ENCODE measurements at regions not wholly inside any gene's neighbourhood (a gene's known extent, or its start where the extent isn't known, plus 50 kb on each side); places are given as distances from the start of the nearest gene placed in this dataset.

DNA sequence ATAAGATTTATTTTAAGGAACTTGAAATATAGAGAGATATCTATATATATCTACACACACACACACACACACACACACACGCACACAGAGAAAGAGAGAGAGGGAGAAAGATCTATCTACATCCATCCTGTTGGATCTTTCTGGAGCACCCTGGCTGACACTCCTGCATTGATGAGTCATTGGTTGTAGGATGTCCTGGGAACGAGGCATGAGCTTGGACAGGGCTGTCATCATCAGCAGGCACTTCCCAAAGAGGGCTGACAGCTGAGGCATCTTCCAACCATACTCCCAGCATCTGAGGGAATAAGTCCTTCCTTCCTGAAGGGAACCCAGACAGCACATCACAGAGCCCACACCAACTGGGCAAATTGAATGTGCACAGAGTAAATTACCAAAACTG, 99.1 kb upstream of the ERG start:
- H3K9me3 Mint-ChIP-seq = no peaks in the 10 kb centered on the region
- POLR2A ChIA-PET = no interaction called here
- no peak overlapping the region for H3K4me3 Mint-ChIP-seq
- no peak for ATAC-seq
- H3K36me3 Mint-ChIP-seq = no peaks in the 10 kb centered on the region
- peaks cover 0 to 3% (median 0%) of the 10 kb centered on the region in 4 donors for H3K4me1 Mint-ChIP-seq
- DNase-seq = no peak
- peaks cover 2 to 37% (median 9%) of the 10 kb centered on the region in 5 donors for H3K27me3 Mint-ChIP-seq
- no peak overlapping the region for H3K27ac Mint-ChIP-seq

DNA sequence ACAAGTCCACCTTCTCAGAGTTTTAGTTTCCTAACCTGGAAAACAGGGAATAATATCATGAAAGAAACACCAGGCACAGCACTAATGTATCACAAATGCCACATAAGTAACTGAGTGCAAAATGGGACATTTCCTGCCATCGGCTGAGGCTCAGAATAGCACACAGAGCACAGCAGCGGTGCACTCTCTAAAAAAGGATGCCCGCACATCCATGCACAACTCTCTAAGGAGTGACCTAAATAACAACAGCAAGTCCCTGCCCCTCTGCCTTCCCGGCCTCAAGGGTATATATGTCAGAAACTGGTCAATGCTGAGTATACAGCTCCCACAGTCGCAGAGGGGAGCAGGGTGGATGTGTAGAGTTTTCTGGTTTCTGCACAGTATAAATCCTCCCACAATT, 100.1 kb upstream of the ERG start:
- Mint-ChIP-seq H3K27ac (no peak overlapping the region), H3K4me3 (no peak overlapping the region)
- DNase-seq = no peak

DNA sequence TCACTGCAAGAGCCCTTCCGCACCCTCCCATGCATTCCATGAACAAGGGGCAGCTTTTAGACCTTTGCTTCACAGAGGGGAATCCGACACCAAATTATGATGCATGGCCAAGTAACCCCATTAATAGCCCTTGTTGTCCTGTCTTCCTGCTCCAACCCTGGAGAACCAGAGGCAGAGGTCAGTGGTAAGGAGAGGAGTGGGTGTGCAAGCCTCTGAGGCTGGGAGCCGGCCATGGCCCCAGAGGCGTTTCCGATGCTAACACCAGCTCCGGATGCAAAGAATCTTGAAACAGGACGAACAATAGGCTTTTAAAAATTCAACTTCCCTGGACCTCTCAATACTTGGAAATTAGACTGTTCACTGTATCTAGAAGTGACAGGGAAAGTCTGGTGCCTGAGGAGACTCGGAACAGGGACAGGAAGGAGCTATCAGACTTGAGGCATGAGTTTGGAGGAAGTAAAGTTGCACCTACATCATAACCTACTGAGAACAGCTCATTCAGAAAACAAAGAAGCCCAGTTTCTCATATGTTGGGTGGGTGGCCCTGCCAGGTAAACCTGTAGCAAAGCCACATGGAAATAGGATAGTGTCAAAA, 101.2 kb upstream of the ERG start:
- Mint-ChIP-seq H3K36me3 (no peaks in the 10 kb centered on the region), H3K9me3 (no peaks in the 10 kb centered on the region), H3K4me3 (no peak overlapping the region), H3K27ac (no peak overlapping the region), H3K4me1 (peaks cover 0 to 3% (median 0%) of the 10 kb centered on the region in 4 donors), H3K27me3 (peaks cover 2 to 33% (median 9%) of the 10 kb centered on the region in 5 donors)
- POLR2A ChIA-PET = no interaction called here
- DNase-seq (no peak), ATAC-seq (no peak)

More for the DNA sequence above, 100.1 kb upstream of the ERG start:
- ATAC-seq = no peak
- Mint-ChIP-seq H3K36me3 (no peaks in the 10 kb centered on the region), H3K9me3 (no peaks in the 10 kb centered on the region), H3K27me3 (peaks cover 2 to 37% (median 9%) of the 10 kb centered on the region in 5 donors), H3K4me1 (peaks cover 0 to 3% (median 0%) of the 10 kb centered on the region in 4 donors)
- POLR2A ChIA-PET = no interaction called here

DNA sequence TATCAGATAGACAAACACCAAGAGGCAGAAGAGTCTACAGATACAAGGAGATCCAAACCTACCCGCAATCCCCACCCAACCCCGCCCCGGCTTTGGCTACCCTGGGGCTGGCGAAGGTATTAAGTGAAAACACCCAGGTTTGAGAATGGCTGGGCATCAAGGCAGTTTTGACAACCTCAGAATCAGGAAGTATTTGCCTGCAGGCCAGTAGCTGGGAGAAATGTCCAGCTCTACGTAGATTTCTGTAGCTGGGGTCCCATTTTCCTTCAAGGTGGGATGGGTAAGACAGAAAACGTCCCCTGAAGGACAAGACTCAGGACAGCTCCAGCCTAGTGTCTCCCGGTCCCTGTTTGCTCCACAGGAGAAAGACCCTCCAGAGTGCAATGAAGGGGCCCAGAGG, 101.8 kb upstream of the ERG start:
- POLR2A ChIA-PET = no interaction called here
- H3K27ac Mint-ChIP-seq = no peak overlapping the region

DNA sequence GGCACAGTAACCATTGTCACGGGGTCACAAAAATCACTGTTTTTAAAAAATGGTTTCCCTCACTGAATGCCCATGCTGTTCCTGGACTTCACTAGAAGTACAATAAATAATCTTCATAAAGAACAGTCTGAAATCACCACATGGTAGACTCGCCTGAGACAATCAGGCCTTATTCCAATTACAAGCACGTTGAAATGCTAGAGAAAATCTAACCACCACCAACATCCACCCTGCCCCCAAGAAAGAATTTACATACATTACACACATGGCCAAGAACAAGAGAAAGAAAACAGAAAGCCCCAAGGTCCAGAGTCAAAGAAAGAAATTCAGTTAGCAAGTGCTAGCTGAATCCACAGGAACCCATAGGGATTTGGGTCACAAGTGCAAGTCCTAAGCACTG, 107.0 kb upstream of the ERG start:
- H3K27me3 Mint-ChIP-seq = peaks cover 0 to 5% (median 1%) of the 10 kb centered on the region in 5 donors
- H3K4me3 Mint-ChIP-seq = no peak overlapping the region
- H3K4me1 Mint-ChIP-seq = no peaks in the 10 kb centered on the region

More for the DNA sequence above, 101.8 kb upstream of the ERG start:
- H3K4me1 Mint-ChIP-seq = peaks cover 0 to 3% (median 0%) of the 10 kb centered on the region in 4 donors
- no peaks in the 10 kb centered on the region for H3K36me3 Mint-ChIP-seq
- DNase-seq (no peak), ATAC-seq (no peak)
- H3K9me3 Mint-ChIP-seq = no peaks in the 10 kb centered on the region
- peaks cover 1 to 27% (median 9%) of the 10 kb centered on the region in 5 donors for H3K27me3 Mint-ChIP-seq
- H3K4me3 Mint-ChIP-seq = no peak overlapping the region

DNA sequence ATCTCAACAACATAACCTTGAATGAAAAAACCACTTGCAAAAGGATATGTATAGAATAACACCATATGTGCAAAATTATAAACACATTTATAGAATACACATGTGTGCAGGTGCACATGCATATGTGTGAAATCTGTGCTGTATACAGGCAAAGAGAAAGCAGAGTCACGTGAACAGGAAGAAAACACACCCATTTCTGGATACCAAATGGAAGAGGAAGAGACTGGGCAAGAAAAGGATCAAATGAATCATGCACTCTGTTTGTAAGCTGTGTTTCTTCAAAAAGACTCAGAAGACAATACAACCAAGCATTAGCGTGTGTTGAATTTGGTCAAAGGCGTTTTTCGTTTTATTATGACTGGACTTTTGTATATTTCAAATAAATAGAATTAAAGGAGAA, 111.3 kb upstream of the ERG start:
- Mint-ChIP-seq H3K27ac (no peak overlapping the region), H3K4me3 (no peak overlapping the region), H3K9me3 (peaks cover 0 to 2% (median 0%) of the 10 kb centered on the region in 9 donors), H3K4me1 (no peaks in the 10 kb centered on the region), H3K27me3 (peaks cover 0 to 11% (median 5%) of the 10 kb centered on the region in 5 donors), H3K36me3 (no peaks in the 10 kb centered on the region)
- POLR2A ChIA-PET = no interaction called here
- ATAC-seq (no peak), DNase-seq (no peak)

More for the DNA sequence above, 107.0 kb upstream of the ERG start:
- DNase-seq (no peak), ATAC-seq (no peak)
- Mint-ChIP-seq H3K36me3 (no peaks in the 10 kb centered on the region), H3K27ac (no peak overlapping the region), H3K9me3 (peaks cover 0 to 2% (median 0%) of the 10 kb centered on the region in 9 donors)
- POLR2A ChIA-PET = no interaction called here

DNA sequence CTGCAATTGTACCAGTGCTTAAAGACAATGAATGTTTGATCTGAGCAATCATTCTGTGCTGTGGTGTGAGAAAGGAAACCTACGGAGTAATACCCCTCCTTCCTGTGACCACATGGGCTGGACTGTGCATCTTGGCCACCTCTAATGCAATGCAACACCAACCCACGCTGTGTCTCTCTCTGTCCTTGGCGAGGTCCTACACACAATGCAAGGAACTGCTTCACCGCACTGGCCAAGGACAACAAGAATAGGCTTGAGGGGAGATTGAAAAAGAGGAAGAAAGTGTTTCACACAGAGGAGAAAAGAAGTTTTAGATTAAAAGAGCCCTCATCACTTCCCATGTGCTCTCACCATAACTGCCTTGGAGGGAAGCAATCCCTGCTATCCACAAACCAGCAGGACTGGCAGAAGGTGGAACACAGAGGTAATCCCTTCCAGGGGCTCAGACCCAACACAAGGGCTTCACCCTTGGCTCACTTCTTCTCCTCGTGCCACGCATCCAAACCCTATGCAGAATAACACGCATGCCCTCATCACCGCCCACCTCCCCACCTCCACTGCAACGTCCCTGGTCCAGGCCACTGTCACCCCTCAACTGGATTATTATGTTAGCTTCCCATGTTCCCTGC, 112.5 kb upstream of the ERG start:
- DNase-seq (no peak), ATAC-seq (no peak)
- H3K4me3 Mint-ChIP-seq = no peak overlapping the region
- peaks cover 0 to 2% (median 0%) of the 10 kb centered on the region in 9 donors for H3K9me3 Mint-ChIP-seq
- peaks cover 0 to 12% (median 5%) of the 10 kb centered on the region in 5 donors for H3K27me3 Mint-ChIP-seq
- H3K27ac Mint-ChIP-seq = no peak overlapping the region
- H3K36me3 Mint-ChIP-seq = no peaks in the 10 kb centered on the region
- POLR2A ChIA-PET = no interaction called here
- H3K4me1 Mint-ChIP-seq = no peaks in the 10 kb centered on the region

DNA sequence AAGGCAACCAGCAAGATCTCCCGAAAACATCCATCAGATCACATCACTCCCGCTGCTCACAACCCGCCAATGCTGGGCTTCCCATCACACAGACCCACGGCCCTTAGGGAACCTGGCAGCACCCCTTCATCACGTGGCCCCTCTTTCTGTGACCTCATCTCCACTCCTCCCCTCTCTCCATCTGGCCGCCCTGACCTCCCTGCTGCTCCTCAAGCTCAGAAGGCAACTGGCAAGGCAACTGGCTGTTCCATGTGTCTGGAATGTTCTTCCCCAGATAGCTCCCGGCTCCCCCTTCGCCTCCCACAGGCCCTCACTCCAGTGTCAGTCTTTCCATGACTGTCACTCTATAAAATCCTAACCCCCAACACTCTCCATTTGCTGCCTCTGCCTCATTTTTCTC, 113.0 kb upstream of the ERG start:
- ATAC-seq = no peak
- no peak overlapping the region for H3K27ac Mint-ChIP-seq
- no peaks in the 10 kb centered on the region for H3K36me3 Mint-ChIP-seq
- H3K4me3 Mint-ChIP-seq = no peak overlapping the region
- POLR2A ChIA-PET = no interaction called here
- DNase-seq = no peak
- no peaks in the 10 kb centered on the region for H3K4me1 Mint-ChIP-seq
- H3K27me3 Mint-ChIP-seq = peaks cover 0 to 12% (median 5%) of the 10 kb centered on the region in 5 donors
- H3K9me3 Mint-ChIP-seq = peaks cover 0 to 8% (median 0%) of the 10 kb centered on the region in 9 donors

DNA sequence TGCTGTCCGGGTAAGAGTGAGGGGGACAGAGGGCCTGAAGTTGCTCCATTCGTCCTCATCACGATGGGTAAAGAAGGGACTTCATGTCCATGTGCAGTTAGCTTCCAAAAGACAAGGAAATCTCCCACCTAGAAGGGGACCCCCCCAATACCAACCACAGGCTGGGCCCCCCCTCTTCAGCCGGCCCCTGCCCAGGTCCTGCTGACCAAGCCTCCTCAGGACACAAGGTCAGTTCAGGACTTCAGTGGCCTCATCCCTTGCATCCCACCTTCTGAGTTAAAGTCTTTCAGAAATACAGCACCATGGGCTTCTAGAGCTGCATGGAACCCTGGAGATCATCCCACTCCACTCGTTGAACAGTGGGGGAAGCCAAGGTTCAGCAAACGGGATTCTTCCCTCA, 115.4 kb upstream of the ERG start:
- ATAC-seq = no peak
- Mint-ChIP-seq H3K27me3 (peaks cover 0 to 12% (median 5%) of the 10 kb centered on the region in 5 donors), H3K4me1 (no peaks in the 10 kb centered on the region), H3K27ac (no peak overlapping the region), H3K9me3 (peaks cover 0 to 10% (median 0%) of the 10 kb centered on the region in 9 donors), H3K4me3 (no peak overlapping the region), H3K36me3 (no peaks in the 10 kb centered on the region)
- POLR2A ChIA-PET = no interaction called here
- DNase-seq = no peak

DNA sequence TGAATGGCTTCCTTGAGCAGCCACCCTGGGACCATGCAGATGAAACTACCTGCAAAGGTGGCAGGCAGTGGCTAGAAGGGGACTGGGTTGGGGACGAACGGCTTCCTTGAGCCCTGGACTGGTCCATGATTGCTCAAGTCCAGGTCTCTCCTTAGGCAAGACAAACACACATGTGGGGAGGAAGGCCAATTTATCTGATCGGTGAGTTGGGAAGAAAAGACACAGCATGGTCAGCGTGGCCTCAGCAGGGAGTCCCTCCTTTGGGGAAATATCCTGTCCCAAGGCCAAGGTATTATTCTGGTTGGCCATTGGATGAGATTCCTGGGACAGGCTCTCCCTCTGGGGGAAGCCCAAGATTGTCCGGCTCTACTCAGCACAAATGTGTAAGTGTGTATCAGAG, 116.3 kb upstream of the ERG start:
- Mint-ChIP-seq H3K27ac (no peak overlapping the region), H3K27me3 (peaks cover 0 to 12% (median 5%) of the 10 kb centered on the region in 5 donors), H3K36me3 (no peaks in the 10 kb centered on the region), H3K9me3 (peaks cover 0 to 10% (median 0%) of the 10 kb centered on the region in 9 donors), H3K4me1 (no peaks in the 10 kb centered on the region), H3K4me3 (no peak overlapping the region)
- POLR2A ChIA-PET = no interaction called here
- ATAC-seq (no peak), DNase-seq (no peak)

DNA sequence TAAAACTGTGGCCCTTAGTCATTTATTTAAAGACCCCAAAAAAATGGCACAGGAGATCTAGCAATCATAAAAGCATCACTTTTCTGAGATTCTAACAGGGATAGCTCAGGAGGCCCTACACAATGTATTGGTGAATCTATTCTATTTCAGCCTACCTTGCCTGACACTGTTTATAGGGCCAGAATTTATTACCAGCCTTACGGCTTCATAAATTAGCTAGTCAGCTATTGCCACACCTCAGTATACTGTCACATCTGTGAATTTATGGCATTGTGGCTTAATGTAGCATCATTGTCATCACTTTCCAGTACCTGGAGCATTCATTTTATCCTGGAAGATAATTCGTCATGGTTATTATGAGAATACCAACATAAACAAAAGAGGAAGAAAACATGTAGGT, 121.2 kb upstream of the ERG start:
- ATAC-seq = no peak
- Mint-ChIP-seq H3K4me1 (no peaks in the 10 kb centered on the region), H3K27me3 (peaks cover 0 to 2% (median 0%) of the 10 kb centered on the region in 5 donors), H3K36me3 (no peaks in the 10 kb centered on the region), H3K27ac (no peak overlapping the region), H3K4me3 (no peak overlapping the region), H3K9me3 (peaks cover 0 to 10% (median 0%) of the 10 kb centered on the region in 9 donors)
- no peak for DNase-seq
- POLR2A ChIA-PET = no interaction called here

DNA sequence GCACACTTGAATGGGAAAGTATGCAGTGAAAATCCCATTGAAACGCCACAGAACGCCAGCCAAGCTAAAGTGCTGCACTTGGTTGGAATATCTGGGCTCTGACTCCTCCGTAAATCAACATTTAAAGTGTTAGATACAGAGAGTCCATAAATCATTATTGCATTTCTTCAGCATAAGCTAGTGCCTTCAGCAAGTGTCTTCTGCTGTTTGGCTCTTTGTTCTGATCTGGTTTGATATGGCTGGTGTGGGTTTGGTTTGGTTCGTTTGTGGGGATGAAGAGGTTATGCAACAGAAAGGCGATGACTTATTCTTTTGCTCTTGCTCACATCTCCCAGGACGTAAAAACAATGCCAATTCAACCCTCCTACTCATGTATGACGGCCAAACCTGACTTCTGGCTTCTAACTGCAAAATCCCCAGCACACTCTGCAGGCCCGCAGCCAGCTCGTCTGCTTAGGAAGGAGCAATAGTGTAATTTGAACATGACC, 121.8 kb upstream of the ERG start:
- Mint-ChIP-seq H3K27me3 (peaks cover 0 to 2% (median 0%) of the 10 kb centered on the region in 5 donors), H3K27ac (no peak overlapping the region), H3K9me3 (peaks cover 0 to 10% (median 0%) of the 10 kb centered on the region in 9 donors), H3K36me3 (no peaks in the 10 kb centered on the region), H3K4me1 (no peaks in the 10 kb centered on the region), H3K4me3 (no peak overlapping the region)
- POLR2A ChIA-PET = no interaction called here
- DNase-seq = no peak
- no peak for ATAC-seq

DNA sequence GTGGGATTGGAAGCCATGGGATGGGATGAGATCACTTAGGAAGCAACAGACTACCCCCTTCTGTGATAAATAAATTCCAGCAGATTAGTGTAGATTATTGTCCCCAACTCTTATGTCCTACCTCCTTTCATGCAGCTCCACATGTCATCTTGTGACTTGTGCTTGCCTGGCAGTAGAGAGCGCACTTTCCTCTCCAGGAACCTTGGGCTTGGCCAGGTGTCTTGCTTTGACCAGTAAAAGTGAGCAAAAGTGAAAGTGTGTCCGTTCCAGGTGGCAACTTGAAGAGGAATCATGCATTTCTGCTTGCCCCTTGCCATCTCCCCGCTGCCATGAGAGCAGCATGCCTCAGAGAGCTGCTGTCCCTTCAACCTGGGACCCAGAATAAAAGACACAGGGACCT, 122.9 kb upstream of the ERG start:
- DNase-seq (no peak), ATAC-seq (no peak)
- Mint-ChIP-seq H3K4me1 (no peaks in the 10 kb centered on the region), H3K27ac (no peak overlapping the region), H3K9me3 (peaks cover 0 to 3% (median 0%) of the 10 kb centered on the region in 9 donors), H3K36me3 (no peaks in the 10 kb centered on the region), H3K27me3 (peaks cover 0 to 2% (median 0%) of the 10 kb centered on the region in 5 donors), H3K4me3 (no peak overlapping the region)
- POLR2A ChIA-PET = no interaction called here
